GM23248 (cell line): ENCODE measurements at regions not wholly inside any gene's neighbourhood (a gene's known extent, or its start where the extent isn't known, plus 50 kb on each side); places are given as distances from the start of the nearest gene placed in this dataset.

Experiments used
- EZH2 ChIP-seq: fragments of 200-600 bp; sonication (generic); IDR thresholded peaks from 2 replicates; pipeline ENCODE4 v1.6.1; 2018; ENCODE audit warnings: antibody characterized with exemption, mild to moderate bottlenecking; ENCODE audit not compliant: insufficient read depth, poor library complexity, severe bottlenecking
- EZH2phosphoT487 ChIP-seq: fragments of 200-600 bp; sonication (generic); IDR thresholded peaks from 2 replicates; pipeline ENCODE4 v1.6.1; 2018; ENCODE audit warnings: antibody characterized with exemption, moderate library complexity, mild to moderate bottlenecking, low read depth; ENCODE audit not compliant: insufficient read depth

DNA sequence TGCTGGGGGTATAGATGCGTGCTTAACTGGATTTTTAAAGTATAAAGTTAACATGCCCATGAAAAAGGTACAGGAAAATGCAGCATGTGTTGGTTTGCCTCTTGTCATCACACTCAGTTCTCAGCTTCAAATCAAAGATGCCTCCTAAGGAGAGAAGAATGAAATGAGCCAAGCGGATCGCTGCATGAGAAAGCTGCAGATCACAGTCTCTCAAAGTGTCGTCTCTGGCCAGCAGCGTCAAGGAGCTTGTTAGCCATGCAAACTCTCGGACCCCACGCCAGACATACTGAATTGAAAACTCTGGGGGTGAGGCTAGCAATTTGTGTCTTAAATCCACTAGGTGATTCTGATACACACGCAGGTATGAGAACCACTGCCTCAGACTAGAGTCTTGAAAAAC lies 297.2 kb downstream of the AJAP1 start:
- no peak for TF ChIP-seq EZH2
- TF ChIP-seq EZH2phosphoT487 = no peak
